OCI-LY3 (cell line): ENCODE measurements at regions not wholly inside any gene's neighbourhood (a gene's known extent, or its start where the extent isn't known, plus 50 kb on each side); places are given as distances from the start of the nearest gene placed in this dataset.

ENCODE experiments used
- H2AFZ ChIP-seq: fragments of 200-600, 300-600 bp; shearing (Covaris generic); 2 replicates; pipeline ENCODE4 v1.6.0; 2014; ENCODE audit warnings: antibody characterized with exemption, low read depth, low read length
- H3K27ac ChIP-seq: fragments of 200-600, 300-600 bp; sonication (generic); 2 replicates; pipeline ENCODE4 v1.5.1; 2014; ENCODE audit warnings: mild to moderate bottlenecking, low read length, moderate library complexity, mixed read lengths
- H3K27me3 ChIP-seq: fragments of 200-600, 300-600 bp; sonication (generic); 2 replicates; pipeline ENCODE4 v1.6.1; 2014; ENCODE audit warnings: low read depth, low read length, mixed read lengths
- H3K36me3 ChIP-seq: fragments of 200-600, 300-600 bp; sonication (generic); replicated peaks from 2 replicates; pipeline ENCODE3; 2014; ENCODE audit warnings: low read depth, low read length, mixed read lengths
- H3K4me1 ChIP-seq: fragments of 300-600, 200-600 bp; sonication (generic); 2 replicates; pipeline ENCODE4 v1.6.1; 2014; ENCODE audit warnings: low read length, mixed read lengths
- H3K4me2 ChIP-seq: fragments of 200-600, 300-600 bp; sonication (generic); 2 replicates; pipeline ENCODE4 v1.6.1; 2014; ENCODE audit warnings: low read length, mixed read lengths
- H3K4me3 ChIP-seq: fragments of 300-600, 200-600 bp; sonication (generic); 2 replicates; pipeline ENCODE4 v1.5.1; 2014; ENCODE audit warnings: antibody characterized with exemption, mild to moderate bottlenecking, low read length, moderate library complexity
- H3K79me2 ChIP-seq: fragments of 300-600, 200-600 bp; shearing (Covaris generic); 2 replicates; pipeline ENCODE4 v1.6.1; 2014; ENCODE audit warnings: mild to moderate bottlenecking, low read length, mixed read lengths
- H3K9ac ChIP-seq: fragments of 300-600, 200-600 bp; shearing (Covaris generic); 2 replicates; pipeline ENCODE4 v1.6.0; 2014; ENCODE audit warnings: mild to moderate bottlenecking, low read length, moderate library complexity
- H3K9me3 ChIP-seq: fragments of 200-600, 300-600 bp; shearing (Covaris generic); 2 replicates; pipeline ENCODE4 v1.6.1; 2014; ENCODE audit warnings: low read length, mixed read lengths; ENCODE audit not compliant: insufficient read depth
- H4K20me1 ChIP-seq: fragments of 200-600, 300-600 bp; sonication (generic); 2 replicates; pipeline ENCODE4 v1.6.1; 2016; ENCODE audit warnings: low read length, mixed read lengths; ENCODE audit not compliant: insufficient read depth
- EZH2phosphoT487 ChIP-seq: fragments of 200-600 bp; shearing (Covaris generic); IDR thresholded peaks from 2 replicates; pipeline ENCODE4 v1.6.1; 2018; ENCODE audit warnings: antibody characterized with exemption, mixed run types, low read depth
- TF ChIP-seq, protein P1 (sequence below): fragments of 200-600, 300-600 bp; sonication (generic); IDR thresholded peaks from 2 replicates; pipeline ENCODE4 v1.5.1; 2014; ENCODE audit warnings: antibody characterized with exemption, low read length, low read depth

DNA sequence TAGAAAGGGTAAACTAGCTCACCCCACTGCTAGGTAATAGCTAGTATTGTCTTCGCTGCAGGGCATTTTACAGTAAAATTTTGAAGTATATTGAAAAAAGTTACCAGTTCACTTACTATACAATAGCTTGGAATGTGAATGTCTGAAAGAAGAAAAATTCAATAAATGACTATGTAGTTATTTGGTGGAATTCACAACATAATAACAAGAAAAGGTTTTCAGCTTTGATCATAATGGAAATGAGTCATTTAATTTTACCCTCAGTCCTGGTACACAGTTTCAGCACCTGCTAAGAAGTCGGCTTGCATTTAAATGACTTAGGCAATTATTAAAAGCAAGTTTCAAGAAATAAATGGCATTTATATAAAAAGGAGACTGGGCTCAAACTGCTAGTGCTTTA, 90.4 kb downstream of the NUP35 start:
- Histone ChIP-seq H3K4me1 (peaks cover 40% of the 10 kb centered on the region), H3K36me3 (peaks cover 20% of the 10 kb centered on the region), H3K27me3 (no peaks in the 10 kb centered on the region), H4K20me1 (no peaks in the 10 kb centered on the region), H3K79me2 (no peaks in the 10 kb centered on the region), H3K4me3 (peak overlapping the region; percentile 50), H3K9ac (peak overlapping the region; percentile 11; the same call in 1 of the 2 replicates), H3K9me3 (peaks cover 3% of the 10 kb centered on the region; the same call in 1 of the 2 replicates), H3K27ac (peak overlapping the region; percentile 83), H3K4me2 (peak overlapping the region; percentile 64), H2AFZ (no peak overlapping the region)
- TF ChIP-seq EZH2phosphoT487, result no peak
- TF ChIP-seq, protein P1, sequence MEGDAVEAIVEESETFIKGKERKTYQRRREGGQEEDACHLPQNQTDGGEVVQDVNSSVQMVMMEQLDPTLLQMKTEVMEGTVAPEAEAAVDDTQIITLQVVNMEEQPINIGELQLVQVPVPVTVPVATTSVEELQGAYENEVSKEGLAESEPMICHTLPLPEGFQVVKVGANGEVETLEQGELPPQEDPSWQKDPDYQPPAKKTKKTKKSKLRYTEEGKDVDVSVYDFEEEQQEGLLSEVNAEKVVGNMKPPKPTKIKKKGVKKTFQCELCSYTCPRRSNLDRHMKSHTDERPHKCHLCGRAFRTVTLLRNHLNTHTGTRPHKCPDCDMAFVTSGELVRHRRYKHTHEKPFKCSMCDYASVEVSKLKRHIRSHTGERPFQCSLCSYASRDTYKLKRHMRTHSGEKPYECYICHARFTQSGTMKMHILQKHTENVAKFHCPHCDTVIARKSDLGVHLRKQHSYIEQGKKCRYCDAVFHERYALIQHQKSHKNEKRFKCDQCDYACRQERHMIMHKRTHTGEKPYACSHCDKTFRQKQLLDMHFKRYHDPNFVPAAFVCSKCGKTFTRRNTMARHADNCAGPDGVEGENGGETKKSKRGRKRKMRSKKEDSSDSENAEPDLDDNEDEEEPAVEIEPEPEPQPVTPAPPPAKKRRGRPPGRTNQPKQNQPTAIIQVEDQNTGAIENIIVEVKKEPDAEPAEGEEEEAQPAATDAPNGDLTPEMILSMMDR, result no peak

DNA sequence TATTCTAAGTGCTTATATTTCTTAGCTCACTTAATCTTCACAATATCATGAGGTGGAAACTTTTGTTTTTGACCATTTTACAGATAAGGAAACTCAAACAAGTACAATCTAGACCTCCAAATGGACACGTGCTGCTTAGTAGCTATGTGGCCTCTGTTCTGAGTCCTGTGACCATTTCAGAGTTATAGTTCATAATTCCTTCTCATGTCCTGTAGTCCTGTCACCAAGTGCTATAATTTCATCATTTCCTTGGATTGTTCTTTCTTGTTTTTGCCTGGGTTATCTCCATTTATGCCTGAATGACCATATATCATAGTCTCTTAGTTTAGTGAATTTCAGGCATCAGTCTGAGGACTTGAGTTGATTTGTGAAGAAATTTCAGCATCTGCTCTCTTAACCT, 91.7 kb downstream of the NUP35 start:
- H3K4me1 ChIP-seq, result peaks cover 40% of the 10 kb centered on the region
- no peaks in the 10 kb centered on the region for H4K20me1 ChIP-seq
- no peak overlapping the region for H3K4me3 ChIP-seq
- no peak for TF ChIP-seq EZH2phosphoT487
- TF ChIP-seq, protein P1, result no peak
- H3K27me3 ChIP-seq, result no peaks in the 10 kb centered on the region
- H3K27ac ChIP-seq, result no peak overlapping the region
- H3K9me3 ChIP-seq, result peaks cover 3% of the 10 kb centered on the region; the same call in 1 of the 2 replicates
- H3K36me3 ChIP-seq, result peaks cover 16% of the 10 kb centered on the region
- H3K4me2 ChIP-seq, result no peak overlapping the region
- H2AFZ ChIP-seq, result no peak overlapping the region
- H3K79me2 ChIP-seq, result no peaks in the 10 kb centered on the region
- H3K9ac ChIP-seq, result no peak overlapping the region

DNA sequence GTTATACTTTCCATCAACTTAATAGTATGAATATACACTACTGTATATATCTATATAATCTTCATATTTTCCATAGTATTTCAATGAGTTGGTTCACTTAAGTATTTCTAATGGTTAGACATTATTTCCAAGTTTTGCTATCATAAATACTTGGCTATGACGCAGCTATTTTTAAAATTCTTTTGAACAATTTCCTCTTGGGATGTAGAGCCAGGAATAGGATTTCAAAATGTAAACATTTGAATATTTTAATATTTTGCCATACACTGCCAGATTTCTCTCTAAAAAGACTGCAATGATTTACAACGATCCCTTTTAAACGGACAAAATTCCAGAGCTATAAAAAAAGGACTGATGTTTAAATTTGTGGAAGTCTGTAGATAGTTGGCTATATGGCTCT, 95.6 kb downstream of the NUP35 start:
- Histone ChIP-seq H4K20me1 (no peaks in the 10 kb centered on the region), H3K4me1 (peaks cover 17% of the 10 kb centered on the region), H3K9me3 (no peaks in the 10 kb centered on the region), H3K79me2 (no peaks in the 10 kb centered on the region), H3K36me3 (no peaks in the 10 kb centered on the region), H3K4me2 (no peak overlapping the region), H3K4me3 (no peak overlapping the region), H2AFZ (no peak overlapping the region), H3K27me3 (no peaks in the 10 kb centered on the region), H3K9ac (no peak overlapping the region), H3K27ac (no peak overlapping the region)
- TF ChIP-seq, protein P1, result no peak

DNA sequence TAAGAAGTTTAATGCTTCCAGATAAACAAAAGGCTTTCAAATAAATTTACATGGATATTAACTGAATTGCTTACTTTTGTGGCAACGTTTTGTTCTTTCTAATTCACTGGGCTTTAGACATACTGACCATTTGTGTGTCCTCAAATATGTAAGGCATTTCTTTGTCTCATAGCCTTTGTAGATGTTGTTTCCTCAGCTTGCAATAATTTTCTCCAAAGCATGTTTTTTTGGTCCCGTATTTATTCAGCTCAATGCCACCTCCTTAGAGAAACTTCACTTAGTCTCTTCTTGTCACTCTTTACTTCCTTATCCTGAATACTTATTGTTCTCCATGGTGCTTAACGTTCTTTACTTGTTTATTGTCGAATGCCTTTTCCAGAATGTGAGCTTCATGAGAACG, 98.5 kb downstream of the NUP35 start:
- Histone ChIP-seq H3K27me3 (no peaks in the 10 kb centered on the region), H3K36me3 (peaks cover 11% of the 10 kb centered on the region), H3K4me1 (peaks cover 6% of the 10 kb centered on the region), H3K4me2 (no peak overlapping the region), H3K27ac (no peak overlapping the region), H3K9ac (no peak overlapping the region), H3K4me3 (no peak overlapping the region), H3K79me2 (no peaks in the 10 kb centered on the region), H2AFZ (no peak overlapping the region), H3K9me3 (peaks cover 7% of the 10 kb centered on the region; the same call in 1 of the 2 replicates), H4K20me1 (no peaks in the 10 kb centered on the region)
- TF ChIP-seq, protein P1, result no peak
- TF ChIP-seq EZH2phosphoT487, result no peak
